ENCODE measurements at regions not wholly inside any gene's neighbourhood (a gene's known extent, or its start where the extent isn't known, plus 50 kb on each side); places are given as distances from the start of the nearest gene placed in this dataset.

DNA sequence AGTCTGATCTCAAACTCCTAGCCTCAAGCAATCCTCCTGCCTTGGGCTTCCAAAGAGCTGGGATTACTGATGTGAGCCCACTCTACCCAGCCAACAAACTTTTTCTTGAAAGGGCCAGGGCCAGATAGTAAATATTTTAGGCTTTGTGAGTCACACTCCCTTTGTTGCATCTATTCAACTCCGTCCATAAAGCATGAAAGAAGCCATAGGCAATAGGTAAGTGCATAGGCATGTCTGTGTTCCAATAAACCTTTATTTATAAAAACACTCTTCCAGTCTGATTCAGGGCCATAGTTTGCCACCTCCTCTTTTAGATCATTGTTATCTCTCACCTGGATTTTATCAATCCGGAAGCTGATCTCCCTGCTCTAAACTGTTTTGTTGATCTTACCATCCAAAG is 105.6 kb upstream of the BMPER start:
- no peak overlapping the region for H3K27ac Mint-ChIP-seq (ENCODE audit: unreplicated experiment)
- no peaks in the 10 kb centered on the region for H3K4me1 Mint-ChIP-seq (ENCODE audit: low read depth, unreplicated experiment)
- H3K27me3 Mint-ChIP-seq (ENCODE audit: unreplicated experiment), result no peaks in the 10 kb centered on the region
- DNase-seq, result no peak
- H3K36me3 Mint-ChIP-seq (ENCODE audit: unreplicated experiment), result no peaks in the 10 kb centered on the region
- no peak overlapping the region for H3K4me3 Mint-ChIP-seq (ENCODE audit: unreplicated experiment)
- peaks cover 5% of the 10 kb centered on the region for H3K9me3 Mint-ChIP-seq (ENCODE audit: unreplicated experiment)
- TF ChIP-seq, protein P1, sequence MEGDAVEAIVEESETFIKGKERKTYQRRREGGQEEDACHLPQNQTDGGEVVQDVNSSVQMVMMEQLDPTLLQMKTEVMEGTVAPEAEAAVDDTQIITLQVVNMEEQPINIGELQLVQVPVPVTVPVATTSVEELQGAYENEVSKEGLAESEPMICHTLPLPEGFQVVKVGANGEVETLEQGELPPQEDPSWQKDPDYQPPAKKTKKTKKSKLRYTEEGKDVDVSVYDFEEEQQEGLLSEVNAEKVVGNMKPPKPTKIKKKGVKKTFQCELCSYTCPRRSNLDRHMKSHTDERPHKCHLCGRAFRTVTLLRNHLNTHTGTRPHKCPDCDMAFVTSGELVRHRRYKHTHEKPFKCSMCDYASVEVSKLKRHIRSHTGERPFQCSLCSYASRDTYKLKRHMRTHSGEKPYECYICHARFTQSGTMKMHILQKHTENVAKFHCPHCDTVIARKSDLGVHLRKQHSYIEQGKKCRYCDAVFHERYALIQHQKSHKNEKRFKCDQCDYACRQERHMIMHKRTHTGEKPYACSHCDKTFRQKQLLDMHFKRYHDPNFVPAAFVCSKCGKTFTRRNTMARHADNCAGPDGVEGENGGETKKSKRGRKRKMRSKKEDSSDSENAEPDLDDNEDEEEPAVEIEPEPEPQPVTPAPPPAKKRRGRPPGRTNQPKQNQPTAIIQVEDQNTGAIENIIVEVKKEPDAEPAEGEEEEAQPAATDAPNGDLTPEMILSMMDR (IDR thresholded peaks at IDR 0.05; ENCODE audit: partially characterized antibody, unreplicated experiment), result no peak

DNA sequence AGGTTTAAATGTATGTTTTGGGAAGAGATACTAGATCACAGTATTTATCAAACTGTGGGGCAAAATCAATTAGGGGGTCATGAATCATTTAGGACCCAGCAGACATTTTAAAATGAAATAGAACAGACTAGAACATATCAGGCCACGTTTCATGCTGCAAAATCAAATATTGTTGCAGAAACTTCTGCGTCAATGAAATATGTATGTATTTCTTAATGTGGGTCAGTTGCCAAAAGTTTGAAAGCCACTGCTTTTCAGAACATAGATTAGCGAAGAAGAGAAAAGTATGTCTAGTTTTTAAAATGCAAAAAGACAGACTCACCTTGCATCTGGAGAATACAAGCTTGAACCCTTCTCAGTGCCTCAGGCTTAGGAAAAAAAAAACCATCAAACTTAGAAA is 102.7 kb upstream of the BMPER start:
- TF ChIP-seq, protein P1 (IDR thresholded peaks at IDR 0.05; ENCODE audit: partially characterized antibody, unreplicated experiment), result no peak
- no peaks in the 10 kb centered on the region for H3K27me3 Mint-ChIP-seq (ENCODE audit: unreplicated experiment)
- peaks cover 7% of the 10 kb centered on the region for H3K4me1 Mint-ChIP-seq (ENCODE audit: low read depth, unreplicated experiment)
- H3K4me3 Mint-ChIP-seq (ENCODE audit: unreplicated experiment), result no peak overlapping the region
- DNase-seq, result no peak
- no peak overlapping the region for H3K27ac Mint-ChIP-seq (ENCODE audit: unreplicated experiment)
- peaks cover 3% of the 10 kb centered on the region for H3K9me3 Mint-ChIP-seq (ENCODE audit: unreplicated experiment)
- H3K36me3 Mint-ChIP-seq (ENCODE audit: unreplicated experiment), result no peaks in the 10 kb centered on the region

DNA sequence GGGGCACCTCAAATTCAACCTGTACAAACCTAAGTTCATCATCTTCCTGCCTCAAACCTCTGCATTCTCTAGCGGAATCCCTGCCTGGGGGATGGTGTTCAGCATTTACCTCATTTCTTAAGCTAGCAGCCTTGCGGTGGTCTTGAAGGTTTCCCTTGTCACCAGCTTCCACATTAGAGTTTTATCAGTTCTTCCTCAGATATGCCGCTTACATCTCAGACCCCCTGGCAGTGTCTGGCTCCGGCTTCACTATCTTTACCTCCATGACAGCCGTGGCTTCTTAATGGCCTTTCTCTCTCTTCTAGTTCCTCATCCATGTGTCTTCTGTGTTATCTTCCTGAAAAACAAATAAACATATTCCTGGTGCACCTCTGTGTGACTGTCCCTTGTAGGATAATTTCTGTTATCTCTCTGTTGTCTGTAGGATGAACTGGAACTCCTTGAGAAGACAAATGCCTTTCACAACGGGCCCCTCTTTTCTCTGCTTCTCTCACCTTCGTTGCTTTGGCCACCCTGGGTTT is 101.1 kb upstream of the BMPER start:
- no peak overlapping the region for H3K27ac Mint-ChIP-seq (ENCODE audit: unreplicated experiment)
- TF ChIP-seq, protein P1 (IDR thresholded peaks at IDR 0.05; ENCODE audit: partially characterized antibody, unreplicated experiment), result no peak
- H3K9me3 Mint-ChIP-seq (ENCODE audit: unreplicated experiment), result peaks cover 1% of the 10 kb centered on the region
- no peaks in the 10 kb centered on the region for H3K27me3 Mint-ChIP-seq (ENCODE audit: unreplicated experiment)
- DNase-seq, result no peak
- H3K36me3 Mint-ChIP-seq (ENCODE audit: unreplicated experiment), result no peaks in the 10 kb centered on the region
- peaks cover 12% of the 10 kb centered on the region for H3K4me1 Mint-ChIP-seq (ENCODE audit: low read depth, unreplicated experiment)
- H3K4me3 Mint-ChIP-seq (ENCODE audit: unreplicated experiment), result no peak overlapping the region

DNA sequence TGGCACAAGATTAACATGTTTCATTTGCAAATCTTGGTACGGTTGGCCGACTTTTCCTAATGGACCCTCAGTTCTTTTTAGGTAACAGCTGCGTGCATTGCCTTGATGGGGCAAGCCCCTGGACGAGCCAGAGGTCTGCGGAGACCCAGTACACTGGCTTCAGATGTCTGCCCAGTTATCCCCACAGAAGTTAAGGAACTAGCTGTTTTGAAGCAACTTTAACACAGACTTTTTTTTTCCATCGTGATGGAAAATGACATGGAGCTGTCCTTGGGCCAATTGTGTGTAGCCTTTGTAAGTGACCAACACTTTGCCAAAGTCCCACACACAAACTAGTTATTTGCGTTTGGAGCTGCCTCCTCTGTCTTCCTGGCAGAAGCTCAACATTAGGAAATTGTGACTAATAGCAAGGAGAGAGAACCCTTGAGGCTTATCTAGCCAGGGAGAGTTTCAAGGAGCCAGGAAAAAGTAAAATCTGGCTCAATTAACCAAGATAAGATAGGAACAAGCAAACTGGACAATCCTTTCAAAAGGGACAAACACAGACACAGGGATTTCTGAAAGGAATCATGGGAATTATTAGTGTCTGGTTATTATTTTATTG is 99.6 kb upstream of the BMPER start:
- H3K27ac Mint-ChIP-seq (ENCODE audit: unreplicated experiment), result no peak overlapping the region
- H3K4me3 Mint-ChIP-seq (ENCODE audit: unreplicated experiment), result no peak overlapping the region
- H3K4me1 Mint-ChIP-seq (ENCODE audit: low read depth, unreplicated experiment), result peaks cover 13% of the 10 kb centered on the region
- TF ChIP-seq, protein P1 (IDR thresholded peaks at IDR 0.05; ENCODE audit: partially characterized antibody, unreplicated experiment), result no peak
- peaks cover 5% of the 10 kb centered on the region for H3K36me3 Mint-ChIP-seq (ENCODE audit: unreplicated experiment)
- H3K27me3 Mint-ChIP-seq (ENCODE audit: unreplicated experiment), result no peaks in the 10 kb centered on the region
- DNase-seq, result no peak
- H3K9me3 Mint-ChIP-seq (ENCODE audit: unreplicated experiment), result no peaks in the 10 kb centered on the region

DNA sequence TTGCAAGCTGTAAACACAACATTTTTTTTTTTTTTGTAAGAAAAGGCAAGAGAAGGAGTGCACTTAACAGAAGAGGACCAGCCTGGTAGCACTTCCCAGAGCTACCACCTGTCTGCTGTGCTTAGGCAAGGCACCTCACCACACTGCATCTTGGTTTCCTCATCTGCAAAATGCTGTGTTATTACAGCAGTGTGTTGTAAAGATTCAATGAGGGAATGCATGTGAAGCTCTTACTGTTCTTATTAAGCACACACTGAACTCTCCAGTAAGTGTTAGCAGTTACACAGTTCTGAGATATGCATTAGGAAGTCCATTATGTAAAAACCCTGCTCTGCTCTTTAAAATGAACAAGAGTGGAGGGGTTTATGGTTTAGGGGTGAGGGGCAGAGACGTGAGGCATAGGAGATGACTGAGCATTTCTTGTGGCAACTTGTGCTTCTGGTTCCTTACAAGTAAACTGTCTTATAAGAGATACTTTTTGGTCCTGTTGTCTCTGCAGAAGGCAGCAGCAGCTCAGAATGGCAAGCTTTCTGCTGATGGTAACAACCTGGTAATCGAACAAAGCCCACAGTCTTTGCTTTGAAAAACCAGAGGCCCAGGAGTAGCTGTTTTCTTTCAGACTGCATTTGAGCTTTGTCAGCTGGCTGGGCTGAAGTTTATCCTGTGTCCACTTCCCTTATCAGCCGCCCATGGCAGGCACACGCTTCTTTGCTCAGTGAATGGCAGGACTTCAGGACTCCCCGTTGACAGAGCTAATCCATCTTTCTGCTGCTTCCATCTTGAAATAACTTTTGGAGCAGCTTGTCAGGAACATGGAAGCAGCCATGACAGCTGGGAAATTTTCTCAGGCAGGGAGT is 98.8 kb upstream of the BMPER start:
- TF ChIP-seq, protein P1 (IDR thresholded peaks at IDR 0.05; ENCODE audit: partially characterized antibody, unreplicated experiment), result no peak
- H3K27me3 Mint-ChIP-seq (ENCODE audit: unreplicated experiment), result no peaks in the 10 kb centered on the region
- H3K9me3 Mint-ChIP-seq (ENCODE audit: unreplicated experiment), result no peaks in the 10 kb centered on the region
- no peak overlapping the region for H3K4me3 Mint-ChIP-seq (ENCODE audit: unreplicated experiment)
- H3K27ac Mint-ChIP-seq (ENCODE audit: unreplicated experiment), result no peak overlapping the region
- H3K4me1 Mint-ChIP-seq (ENCODE audit: low read depth, unreplicated experiment), result peaks cover 17% of the 10 kb centered on the region
- H3K36me3 Mint-ChIP-seq (ENCODE audit: unreplicated experiment), result peaks cover 5% of the 10 kb centered on the region
- DNase-seq, result no peak
